ENCODE measurements at regions not wholly inside any gene's neighbourhood (a gene's known extent, or its start where the extent isn't known, plus 50 kb on each side); places are given as distances from the start of the nearest gene placed in this dataset.

DNA sequence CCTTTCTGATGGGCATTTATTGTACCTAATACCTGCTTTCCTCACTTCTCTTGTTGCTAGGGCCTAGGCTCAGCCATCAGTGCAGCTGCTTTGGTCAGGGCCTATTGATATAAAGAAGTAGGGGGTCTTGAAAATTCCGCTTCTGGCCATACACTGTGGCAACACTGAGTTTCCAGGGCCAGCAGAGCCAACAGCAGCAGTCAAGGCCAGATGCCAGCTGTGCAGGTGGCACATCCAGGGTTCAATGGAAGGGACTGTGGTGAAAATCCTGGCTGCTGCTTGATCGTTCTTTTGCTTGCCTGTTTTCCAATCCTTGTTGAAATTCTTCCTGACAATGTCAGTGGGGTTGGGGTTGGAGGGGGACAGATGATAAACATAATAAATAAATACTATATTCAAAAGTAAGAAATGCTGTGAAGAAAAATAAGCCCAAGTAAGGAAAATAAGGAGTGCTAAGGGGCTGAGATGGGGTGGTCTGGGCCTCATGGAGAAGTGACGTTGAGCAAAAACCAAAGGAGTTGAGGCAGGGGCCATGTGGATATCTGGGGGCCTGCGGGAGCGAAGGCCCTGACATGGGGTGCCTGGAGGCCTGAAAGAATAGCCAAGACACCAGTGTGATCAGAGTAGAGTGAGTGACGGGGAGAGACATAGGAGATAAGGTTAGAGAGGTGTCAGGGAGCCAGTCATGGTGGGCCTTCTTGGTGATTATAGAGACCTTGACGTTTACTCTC is 91.0 kb upstream of the ALDH1B1 start:
- TF ChIP-seq, protein P1, sequence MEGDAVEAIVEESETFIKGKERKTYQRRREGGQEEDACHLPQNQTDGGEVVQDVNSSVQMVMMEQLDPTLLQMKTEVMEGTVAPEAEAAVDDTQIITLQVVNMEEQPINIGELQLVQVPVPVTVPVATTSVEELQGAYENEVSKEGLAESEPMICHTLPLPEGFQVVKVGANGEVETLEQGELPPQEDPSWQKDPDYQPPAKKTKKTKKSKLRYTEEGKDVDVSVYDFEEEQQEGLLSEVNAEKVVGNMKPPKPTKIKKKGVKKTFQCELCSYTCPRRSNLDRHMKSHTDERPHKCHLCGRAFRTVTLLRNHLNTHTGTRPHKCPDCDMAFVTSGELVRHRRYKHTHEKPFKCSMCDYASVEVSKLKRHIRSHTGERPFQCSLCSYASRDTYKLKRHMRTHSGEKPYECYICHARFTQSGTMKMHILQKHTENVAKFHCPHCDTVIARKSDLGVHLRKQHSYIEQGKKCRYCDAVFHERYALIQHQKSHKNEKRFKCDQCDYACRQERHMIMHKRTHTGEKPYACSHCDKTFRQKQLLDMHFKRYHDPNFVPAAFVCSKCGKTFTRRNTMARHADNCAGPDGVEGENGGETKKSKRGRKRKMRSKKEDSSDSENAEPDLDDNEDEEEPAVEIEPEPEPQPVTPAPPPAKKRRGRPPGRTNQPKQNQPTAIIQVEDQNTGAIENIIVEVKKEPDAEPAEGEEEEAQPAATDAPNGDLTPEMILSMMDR (conservative IDR thresholded peaks at IDR 0.05; ENCODE audit: low read length) = no peak
- no peak for TF ChIP-seq EZH2phosphoT487 (IDR thresholded peaks at IDR 0.05; ENCODE audit: borderline replicate concordance)
- no peaks in the 10 kb centered on the region for H3K79me2 ChIP-seq (ENCODE audit: insufficient read depth, low read length)
- no peaks in the 10 kb centered on the region for H4K20me1 ChIP-seq (ENCODE audit: insufficient read depth, low read length, poor library complexity, severe bottlenecking)
- H3K9ac ChIP-seq (ENCODE audit: low read depth, low read length, poor library complexity, severe bottlenecking) = no peak overlapping the region
- H3K27me3 ChIP-seq (ENCODE audit: insufficient read depth, low read length, poor library complexity, severe bottlenecking) = no peaks in the 10 kb centered on the region
- no peak overlapping the region for H3K4me3 ChIP-seq (ENCODE audit: low read length, poor library complexity, severe bottlenecking)
- H3K9me3 ChIP-seq (ENCODE audit: insufficient read depth, low read depth, low read length) = no peaks in the 10 kb centered on the region
- H3K36me3 ChIP-seq (ENCODE audit: insufficient read depth, low read length) = no peaks in the 10 kb centered on the region
- H3K9me2 ChIP-seq (replicated peaks; ENCODE audit: low read depth, low read length) = no peaks in the 10 kb centered on the region
- H3F3A ChIP-seq (ENCODE audit: low read depth) = no peaks in the 10 kb centered on the region
- H2AFZ ChIP-seq (ENCODE audit: low read length) = no peak overlapping the region
- H3K4me1 ChIP-seq (ENCODE audit: insufficient read depth, low read length, poor library complexity, severe bottlenecking) = no peaks in the 10 kb centered on the region
- H3K4me2 ChIP-seq (ENCODE audit: low read depth, low read length, poor library complexity, severe bottlenecking) = no peak overlapping the region

DNA sequence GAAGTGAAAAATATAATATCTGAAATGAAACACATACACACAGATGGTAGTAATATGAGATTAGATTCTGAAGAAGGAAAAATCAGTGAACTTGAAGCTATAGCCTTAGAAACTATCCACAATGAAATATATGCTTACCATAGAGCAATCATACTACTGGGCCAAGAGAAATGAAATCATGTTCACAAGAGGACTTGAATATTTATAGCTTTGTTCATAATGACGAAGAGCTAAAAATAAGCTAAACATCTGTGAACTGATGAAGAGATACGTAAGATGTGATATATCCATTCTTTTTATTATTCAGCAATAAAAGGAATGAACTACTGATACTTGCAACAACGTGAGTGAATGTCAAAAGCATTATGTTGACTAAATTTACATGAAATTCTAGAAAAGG is 92.6 kb upstream of the ALDH1B1 start:
- Histone ChIP-seq H3K9me2 (replicated peaks; ENCODE audit: low read depth, low read length) (no peaks in the 10 kb centered on the region), H4K20me1 (ENCODE audit: insufficient read depth, low read length, poor library complexity, severe bottlenecking) (no peaks in the 10 kb centered on the region), H3K4me3 (ENCODE audit: low read length, poor library complexity, severe bottlenecking) (no peak overlapping the region), H2AFZ (ENCODE audit: low read length) (no peak overlapping the region), H3K9ac (ENCODE audit: low read depth, low read length, poor library complexity, severe bottlenecking) (no peak overlapping the region), H3K4me2 (ENCODE audit: low read depth, low read length, poor library complexity, severe bottlenecking) (no peak overlapping the region), H3F3A (ENCODE audit: low read depth) (no peaks in the 10 kb centered on the region), H3K79me2 (ENCODE audit: insufficient read depth, low read length) (no peaks in the 10 kb centered on the region), H3K27me3 (ENCODE audit: insufficient read depth, low read length, poor library complexity, severe bottlenecking) (no peaks in the 10 kb centered on the region), H3K9me3 (ENCODE audit: insufficient read depth, low read depth, low read length) (no peaks in the 10 kb centered on the region), H3K4me1 (ENCODE audit: insufficient read depth, low read length, poor library complexity, severe bottlenecking) (no peaks in the 10 kb centered on the region), H3K36me3 (ENCODE audit: insufficient read depth, low read length) (no peaks in the 10 kb centered on the region)
- no peak for TF ChIP-seq EZH2phosphoT487 (IDR thresholded peaks at IDR 0.05; ENCODE audit: borderline replicate concordance)
- TF ChIP-seq, protein P1 (conservative IDR thresholded peaks at IDR 0.05; ENCODE audit: low read length) = no peak

DNA sequence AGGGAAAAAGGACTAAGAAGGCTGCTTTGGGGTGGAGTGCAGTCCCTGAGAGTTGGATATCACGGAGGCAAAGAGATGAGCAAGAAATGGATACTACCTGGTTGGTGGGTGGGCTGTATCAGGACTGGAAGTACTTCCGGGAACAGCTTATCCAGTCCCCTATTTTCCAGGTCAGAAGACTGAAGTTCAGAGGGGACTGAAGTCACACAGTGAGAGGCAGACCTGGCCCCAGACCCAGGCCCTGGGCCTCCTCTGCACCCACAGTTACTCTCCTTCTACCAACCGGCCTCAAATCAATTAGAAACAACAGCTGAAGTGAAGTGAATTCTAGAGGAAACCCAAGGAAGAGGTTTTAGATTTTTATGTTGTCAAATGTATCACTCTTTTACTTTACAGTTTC is 93.6 kb upstream of the ALDH1B1 start:
- Histone ChIP-seq H3F3A (ENCODE audit: low read depth) (no peaks in the 10 kb centered on the region), H3K9ac (ENCODE audit: low read depth, low read length, poor library complexity, severe bottlenecking) (no peak overlapping the region), H2AFZ (ENCODE audit: low read length) (no peak overlapping the region), H3K4me2 (ENCODE audit: low read depth, low read length, poor library complexity, severe bottlenecking) (no peak overlapping the region), H3K4me3 (ENCODE audit: low read length, poor library complexity, severe bottlenecking) (no peak overlapping the region), H4K20me1 (ENCODE audit: insufficient read depth, low read length, poor library complexity, severe bottlenecking) (no peaks in the 10 kb centered on the region), H3K36me3 (ENCODE audit: insufficient read depth, low read length) (no peaks in the 10 kb centered on the region), H3K4me1 (ENCODE audit: insufficient read depth, low read length, poor library complexity, severe bottlenecking) (no peaks in the 10 kb centered on the region), H3K9me3 (ENCODE audit: insufficient read depth, low read depth, low read length) (no peaks in the 10 kb centered on the region), H3K79me2 (ENCODE audit: insufficient read depth, low read length) (no peaks in the 10 kb centered on the region), H3K27me3 (ENCODE audit: insufficient read depth, low read length, poor library complexity, severe bottlenecking) (no peaks in the 10 kb centered on the region), H3K9me2 (replicated peaks; ENCODE audit: low read depth, low read length) (no peaks in the 10 kb centered on the region)
- TF ChIP-seq EZH2phosphoT487 (IDR thresholded peaks at IDR 0.05; ENCODE audit: borderline replicate concordance) = no peak
- TF ChIP-seq, protein P1 (conservative IDR thresholded peaks at IDR 0.05; ENCODE audit: low read length) = no peak

Measured in Loucy (cell line).